ENCODE measurements at regions not wholly inside any gene's neighbourhood (a gene's known extent, or its start where the extent isn't known, plus 50 kb on each side); places are given as distances from the start of the nearest gene placed in this dataset.
A peak's percentile ranks its signal among the peaks of the same experiment; 100 is the strongest.
"Not testable (repeated sequence)": the region's sequence is repeated elsewhere in the genome, so short reads cannot be mapped to it uniquely, and the experiment has no call there.

DNA sequence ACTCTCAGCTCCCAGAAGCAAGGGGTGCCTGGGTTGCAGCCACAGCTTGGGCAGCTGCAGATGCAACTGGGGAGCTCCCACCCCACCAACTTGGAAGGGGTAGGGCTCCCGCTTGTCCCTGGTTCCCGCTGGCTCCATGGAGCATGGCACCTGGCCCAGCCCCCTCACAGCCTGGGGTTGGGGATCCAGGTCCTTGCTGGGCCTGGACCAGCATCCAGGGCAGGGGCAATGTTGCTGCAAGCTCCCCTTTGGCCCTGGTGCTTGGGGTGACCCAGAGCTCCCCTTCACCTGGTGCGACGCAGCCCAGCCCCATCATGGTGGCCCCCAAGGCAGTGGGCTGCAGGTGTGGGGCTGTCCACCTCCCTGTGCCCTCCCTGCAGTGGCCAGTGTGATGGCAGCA, 99.6 kb upstream of the FRMD4B start:
- DNase-seq (ENCODE audit: low read depth in 2 of 2), result no peak

DNA sequence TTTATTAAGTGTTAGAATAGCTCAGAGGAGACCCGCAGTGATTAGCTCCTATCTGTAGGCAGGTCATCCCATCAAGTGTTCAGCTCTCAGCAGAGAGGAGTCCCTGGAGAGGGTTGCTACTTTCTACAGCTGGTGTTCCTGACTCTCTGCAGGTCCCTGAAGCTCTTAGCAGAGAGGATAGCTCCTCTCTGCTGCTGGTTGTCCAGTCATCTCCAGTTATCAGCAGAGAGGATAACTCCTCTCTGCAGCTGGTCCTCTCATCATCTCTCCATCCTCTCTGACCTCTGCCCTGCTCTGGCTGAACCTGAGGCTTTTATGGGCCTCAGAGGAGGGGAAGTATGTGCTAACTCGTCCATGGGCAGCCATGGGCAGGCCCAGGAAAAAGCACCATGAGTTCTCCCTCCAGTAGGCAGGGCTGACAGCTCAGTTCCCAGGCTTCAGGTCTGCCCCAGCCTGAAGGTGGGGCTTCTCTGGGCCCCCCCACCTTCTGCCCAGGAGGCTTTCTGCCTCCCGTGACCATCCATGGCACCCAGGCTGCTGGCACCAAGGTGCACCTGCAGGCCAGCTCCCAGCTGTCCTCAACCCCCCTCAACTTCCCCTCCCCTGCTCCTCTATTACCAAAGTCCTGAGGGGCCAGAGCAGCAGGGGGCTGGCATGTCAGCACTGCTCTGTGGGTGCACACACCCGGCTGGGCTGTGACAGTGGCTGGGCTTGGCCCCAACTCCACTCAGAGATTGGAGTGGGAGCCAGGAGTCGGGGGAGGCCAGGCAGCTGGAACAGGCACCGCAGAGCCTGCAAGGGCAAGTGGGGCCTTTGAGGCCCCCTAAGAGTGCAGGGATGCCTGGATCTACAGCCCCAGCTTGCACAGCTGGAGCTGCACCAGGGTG, 98.9 kb upstream of the FRMD4B start:
- DNase-seq (ENCODE audit: low read depth in 2 of 2), result no peak

DNA sequence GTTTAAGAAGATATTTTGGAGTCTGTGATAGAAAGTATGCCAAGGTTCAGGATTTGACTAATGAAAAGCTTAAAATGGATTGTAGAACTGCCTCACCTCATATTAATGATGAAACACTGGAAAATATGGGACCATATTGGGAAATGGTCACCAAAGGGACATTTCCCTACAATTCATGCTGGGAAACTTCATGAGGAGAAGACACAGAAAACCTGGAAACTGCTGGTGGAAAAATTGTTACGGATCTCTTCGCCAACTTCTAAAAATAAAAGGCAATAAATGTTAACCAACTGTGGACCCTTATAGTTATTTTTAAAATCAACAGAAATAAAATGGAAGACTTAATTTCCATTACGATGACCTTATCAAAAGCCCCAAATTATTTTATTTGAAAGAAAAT, 97.6 kb upstream of the FRMD4B start:
- no peak for DNase-seq (ENCODE audit: low read depth in 2 of 2)

DNA sequence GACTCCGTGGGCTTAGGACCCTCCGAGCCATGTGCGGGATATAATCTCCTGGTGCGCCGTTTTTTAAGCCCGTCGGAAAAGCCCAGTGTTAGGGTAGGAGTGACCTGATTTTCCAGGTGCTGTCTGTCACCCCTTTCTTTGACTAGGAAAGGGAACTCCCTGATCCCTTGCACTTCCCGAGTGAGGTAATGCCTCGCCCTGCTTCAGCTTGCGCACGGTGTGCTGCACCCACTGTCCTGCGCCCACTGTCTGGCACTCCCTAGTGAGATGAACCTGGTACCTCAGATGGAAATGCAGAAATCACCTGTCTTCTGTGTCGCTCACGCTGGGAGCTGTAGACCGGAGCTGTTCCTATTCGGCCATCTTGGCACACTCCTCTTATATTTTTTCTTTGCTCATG, 95.1 kb upstream of the FRMD4B start:
- not testable (repeated sequence) for DNase-seq (ENCODE audit: low read depth in 2 of 2)

DNA sequence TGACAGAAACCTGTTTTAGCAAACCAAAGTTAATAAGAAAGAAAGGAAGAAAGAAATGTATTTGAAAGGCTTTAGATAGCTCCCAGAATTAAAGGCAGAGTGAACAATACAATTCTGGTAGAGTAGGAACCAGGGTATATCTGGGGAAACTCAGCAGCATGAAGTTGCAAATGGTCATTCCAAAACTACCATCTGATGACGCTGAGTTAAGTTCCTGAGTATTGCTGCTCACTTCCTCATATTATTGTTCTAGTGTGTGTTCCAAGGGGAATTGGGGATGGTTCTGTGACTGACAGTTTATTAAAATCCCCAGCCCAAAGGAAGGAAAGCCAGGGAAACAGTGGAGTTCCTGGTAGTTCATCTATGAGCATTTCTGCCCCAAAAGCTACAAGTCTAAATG, 88.3 kb upstream of the FRMD4B start:
- DNase-seq (ENCODE audit: low read depth in 2 of 2), result no peak

DNA sequence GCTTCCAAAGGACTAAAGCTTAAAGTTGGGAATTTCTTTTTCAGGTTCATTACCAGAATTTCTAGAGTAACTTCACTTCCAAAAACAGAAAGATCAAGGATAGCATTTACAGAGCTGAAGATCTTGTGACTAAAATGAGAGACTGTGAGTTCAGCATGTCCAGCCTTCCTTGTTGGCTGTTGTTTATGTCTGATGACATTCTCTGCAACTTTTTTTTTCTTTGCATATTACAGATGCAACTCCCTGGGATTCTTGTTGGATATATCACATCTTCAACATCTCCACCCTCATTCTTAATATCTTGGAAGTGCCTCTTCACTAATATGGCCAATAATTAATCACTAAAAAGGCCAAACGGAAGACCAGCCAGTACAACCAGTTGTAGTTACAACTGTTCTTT, 86.2 kb upstream of the FRMD4B start:
- DNase-seq (ENCODE audit: low read depth in 2 of 2), result no peak

DNA sequence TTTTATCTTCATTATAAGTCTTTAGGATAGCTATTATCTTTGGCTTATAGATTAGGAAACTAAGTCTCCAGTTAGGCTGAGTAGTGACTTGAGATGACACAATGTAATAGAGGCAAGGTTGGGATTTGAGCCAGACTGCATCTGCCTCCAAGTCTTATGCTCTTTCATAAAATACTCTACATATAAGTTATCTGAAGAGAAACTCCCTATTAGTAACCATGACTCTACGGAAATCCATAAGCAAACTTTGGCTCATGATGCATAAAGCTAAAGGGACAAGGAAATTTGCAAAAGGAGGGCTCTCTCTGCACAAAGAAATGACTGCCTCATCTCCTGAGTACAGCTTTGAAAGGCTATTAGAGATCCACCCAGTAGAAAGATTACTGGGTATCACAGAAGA, 77.6 kb upstream of the FRMD4B start:
- DNase-seq (ENCODE audit: low read depth in 2 of 2), result no peak

DNA sequence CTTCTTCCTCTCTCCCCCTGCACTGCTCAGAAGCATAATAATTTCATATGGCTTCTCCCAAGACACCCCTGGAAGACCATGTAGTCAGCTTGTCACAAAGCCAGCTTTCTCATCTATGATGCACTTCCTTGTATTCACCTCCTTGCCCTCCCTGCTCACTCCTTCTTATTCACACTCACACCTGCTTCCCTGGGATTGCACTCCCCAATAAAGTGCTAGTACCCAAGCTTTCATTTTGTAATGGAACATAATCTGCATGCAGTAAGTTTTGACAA, 76.9 kb upstream of the FRMD4B start:
- DNase-seq (ENCODE audit: low read depth in 2 of 2), result no peak

DNA sequence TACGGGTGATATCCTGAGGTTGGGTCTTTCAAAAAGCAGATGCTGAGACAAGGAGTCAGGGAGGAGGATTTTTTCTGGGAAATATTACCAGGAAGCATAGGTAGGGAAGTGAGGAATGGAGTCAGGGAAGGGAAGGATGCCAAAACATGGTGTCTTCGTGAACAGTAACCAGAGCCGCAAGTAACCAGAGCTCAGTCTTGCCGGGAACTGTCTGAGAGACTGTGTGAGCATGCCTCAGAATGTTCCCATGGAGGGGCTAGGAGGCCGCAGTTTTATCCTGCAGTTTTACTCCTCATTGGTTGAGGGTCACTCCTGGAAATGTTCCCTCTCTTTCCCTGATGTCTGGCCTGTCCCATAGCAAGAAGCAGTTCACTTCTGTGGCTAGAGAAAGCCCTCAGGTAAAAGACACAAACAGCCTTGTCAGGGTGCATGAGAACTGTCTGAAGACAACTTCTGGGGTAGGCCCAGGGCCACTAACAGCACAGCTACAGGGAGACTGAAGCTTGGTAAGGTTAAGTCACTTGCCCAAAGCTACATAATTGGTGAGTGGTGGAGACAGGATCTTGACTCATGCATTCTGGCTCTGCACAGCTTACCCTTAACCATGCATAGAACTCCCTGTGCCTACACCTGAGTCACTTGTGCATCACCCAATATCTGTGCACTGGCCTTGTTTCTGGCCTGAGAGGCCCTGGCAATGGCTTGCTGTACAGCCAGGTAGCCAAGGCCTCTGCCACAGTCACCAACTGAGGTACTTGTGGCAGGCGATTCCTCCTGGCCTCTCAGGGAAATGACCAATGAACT, 76.3 kb upstream of the FRMD4B start:
- DNase-seq (ENCODE audit: low read depth in 2 of 2), result no peak

DNA sequence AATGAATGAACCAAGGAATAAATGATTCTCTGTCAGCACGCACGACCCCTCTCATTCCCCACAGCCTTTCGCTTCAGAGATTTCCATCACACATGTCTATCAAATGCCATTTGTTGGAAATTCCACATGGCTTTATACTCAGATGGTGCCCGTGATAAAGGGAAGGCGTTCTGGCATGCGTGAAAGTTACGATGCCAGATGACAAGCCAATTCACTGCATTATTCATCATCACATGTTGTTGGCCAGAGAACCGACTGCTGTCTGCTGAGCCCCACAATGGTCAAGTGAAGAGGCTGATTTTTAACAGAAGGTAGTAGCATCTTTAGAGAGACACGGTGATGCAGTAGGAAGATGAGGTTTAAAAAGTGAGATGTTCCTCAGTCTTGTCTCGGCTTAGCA, 74.1 kb upstream of the FRMD4B start:
- no peak for DNase-seq (ENCODE audit: low read depth in 2 of 2)

DNA sequence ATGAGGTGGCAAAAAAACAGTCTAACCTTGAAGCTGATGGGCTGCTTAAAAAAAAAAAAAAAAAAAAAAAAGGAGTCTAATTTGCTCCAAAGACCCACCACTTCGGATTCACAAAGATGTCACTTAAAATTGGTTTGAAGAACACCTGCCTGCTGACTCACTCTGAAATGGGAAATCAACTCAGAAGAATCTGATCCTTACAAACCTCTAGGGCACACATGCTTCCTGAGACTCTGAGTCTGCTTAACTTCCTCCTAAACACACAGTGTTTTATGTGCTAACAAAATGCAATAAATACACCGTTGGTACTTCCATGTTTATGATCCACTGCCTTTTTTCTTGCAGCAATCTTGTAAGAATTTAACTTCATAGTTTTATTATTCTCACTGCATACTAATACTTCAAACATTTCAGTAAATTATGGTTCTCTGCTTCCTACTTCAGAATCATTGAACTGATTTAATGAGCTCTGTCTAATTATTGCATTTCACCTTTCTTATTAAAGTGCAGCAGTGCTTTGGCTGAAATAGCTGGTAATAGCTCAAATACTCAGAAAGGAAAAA, 73.0 kb upstream of the FRMD4B start:
- no peak for DNase-seq (ENCODE audit: low read depth in 2 of 2)

DNA sequence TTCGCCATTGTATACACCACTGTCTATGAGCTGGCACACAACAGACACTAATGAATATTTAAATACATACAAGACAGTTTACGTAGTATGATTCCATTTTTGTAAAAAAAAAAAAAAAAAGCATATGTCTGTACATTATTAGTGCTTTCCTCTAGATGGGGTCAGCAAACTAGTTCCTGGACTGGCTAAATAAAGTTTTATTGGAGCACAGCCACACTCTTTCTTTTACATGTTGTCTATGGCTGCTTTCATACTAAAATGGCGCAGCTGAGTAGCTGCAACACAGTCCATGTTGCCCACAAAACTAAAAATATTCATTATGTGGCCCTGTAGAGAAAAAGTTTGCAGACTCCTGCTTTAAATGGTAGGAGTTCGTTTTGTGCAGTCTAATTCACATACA, 70.7 kb upstream of the FRMD4B start:
- DNase-seq (ENCODE audit: low read depth in 2 of 2), result no peak

DNA sequence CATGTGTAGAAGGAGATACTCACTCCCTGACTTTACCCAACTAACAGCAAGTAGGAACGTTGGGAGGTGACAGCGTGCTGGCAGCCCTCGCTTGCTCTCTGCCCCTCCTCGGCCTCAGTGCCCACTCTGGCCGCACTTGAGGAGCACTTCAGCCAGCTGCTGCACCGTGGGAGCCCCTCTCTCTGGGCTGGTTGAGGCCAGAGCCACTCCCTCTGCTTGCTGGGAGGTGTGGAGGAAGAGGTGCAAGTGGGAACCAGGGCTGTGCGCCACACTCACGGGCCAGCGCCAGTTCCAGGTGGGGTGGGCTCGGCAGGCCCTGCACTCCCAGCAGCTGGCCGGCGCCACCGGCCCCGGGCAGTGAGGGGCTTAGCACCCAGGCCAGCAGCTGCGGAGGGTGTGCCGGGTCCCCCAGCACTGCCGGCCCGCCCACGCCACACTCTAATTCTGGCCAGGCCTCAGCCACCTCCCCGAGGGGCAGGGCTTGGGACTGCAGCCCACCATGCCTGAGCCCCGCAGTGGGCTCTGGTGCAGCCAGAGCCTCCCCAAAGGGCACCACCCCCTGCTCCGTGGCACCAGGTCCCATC, 68.4 kb upstream of the FRMD4B start:
- no peak for DNase-seq (ENCODE audit: low read depth in 2 of 2)

DNA sequence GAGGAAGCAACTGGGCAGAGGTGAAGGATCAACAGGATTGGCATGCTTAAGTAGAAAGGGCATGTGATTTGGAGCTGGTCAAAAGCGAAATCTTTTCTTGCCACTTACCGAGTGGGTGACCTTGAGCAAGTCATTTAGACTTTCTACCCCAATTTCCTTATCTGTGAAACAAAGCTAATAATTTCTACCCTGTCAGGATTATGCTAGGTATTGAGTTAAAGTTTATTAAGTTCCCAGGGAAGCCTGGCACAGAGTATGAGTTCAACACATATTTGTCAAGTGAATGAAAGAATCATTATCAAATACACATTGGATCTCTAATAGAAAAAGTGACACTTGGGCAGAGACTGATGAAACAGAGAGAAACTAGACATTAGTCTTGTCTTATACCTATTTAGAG, 66.4 kb upstream of the FRMD4B start:
- DNase-seq (ENCODE audit: low read depth in 2 of 2), result no peak

DNA sequence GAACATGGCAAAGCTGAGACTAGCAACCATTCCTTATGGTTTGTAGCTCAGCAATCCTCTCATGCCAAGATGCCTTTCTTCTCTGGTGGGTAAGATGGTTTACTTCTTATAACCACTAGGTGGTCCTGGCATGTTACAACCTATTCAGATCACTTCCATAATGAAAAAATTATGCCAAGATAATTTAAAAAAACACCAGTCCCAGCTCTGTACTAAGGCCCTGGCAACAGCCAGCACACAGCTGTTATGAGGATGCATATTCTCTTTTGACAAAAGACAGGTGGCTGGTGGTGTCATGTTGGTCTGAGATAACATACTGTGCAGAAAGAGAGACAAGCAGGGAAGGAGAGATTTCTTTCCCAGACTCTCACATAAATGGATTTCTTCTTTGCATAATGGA, 65.7 kb upstream of the FRMD4B start:
- DNase-seq (ENCODE audit: low read depth in 2 of 2), result no peak

DNA sequence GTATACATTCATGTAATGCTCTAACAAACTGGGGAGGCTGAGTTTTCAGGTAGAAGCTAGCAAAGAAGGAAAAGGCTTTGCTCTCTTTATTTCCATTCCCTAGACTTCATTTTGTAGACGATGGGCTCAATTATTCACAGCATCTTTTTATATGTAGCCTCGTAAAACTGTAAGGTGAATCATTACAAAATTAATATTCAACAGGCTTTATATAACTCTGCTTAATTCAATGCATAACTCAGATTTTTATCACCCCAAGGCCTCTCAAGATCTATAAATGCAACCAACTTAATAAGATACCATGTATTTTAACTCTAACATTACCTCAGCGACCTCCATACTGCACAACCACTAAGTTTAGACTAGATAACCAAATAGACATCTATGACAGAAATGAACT, 63.0 kb upstream of the FRMD4B start:
- no peak for DNase-seq (ENCODE audit: low read depth in 2 of 2)

DNA sequence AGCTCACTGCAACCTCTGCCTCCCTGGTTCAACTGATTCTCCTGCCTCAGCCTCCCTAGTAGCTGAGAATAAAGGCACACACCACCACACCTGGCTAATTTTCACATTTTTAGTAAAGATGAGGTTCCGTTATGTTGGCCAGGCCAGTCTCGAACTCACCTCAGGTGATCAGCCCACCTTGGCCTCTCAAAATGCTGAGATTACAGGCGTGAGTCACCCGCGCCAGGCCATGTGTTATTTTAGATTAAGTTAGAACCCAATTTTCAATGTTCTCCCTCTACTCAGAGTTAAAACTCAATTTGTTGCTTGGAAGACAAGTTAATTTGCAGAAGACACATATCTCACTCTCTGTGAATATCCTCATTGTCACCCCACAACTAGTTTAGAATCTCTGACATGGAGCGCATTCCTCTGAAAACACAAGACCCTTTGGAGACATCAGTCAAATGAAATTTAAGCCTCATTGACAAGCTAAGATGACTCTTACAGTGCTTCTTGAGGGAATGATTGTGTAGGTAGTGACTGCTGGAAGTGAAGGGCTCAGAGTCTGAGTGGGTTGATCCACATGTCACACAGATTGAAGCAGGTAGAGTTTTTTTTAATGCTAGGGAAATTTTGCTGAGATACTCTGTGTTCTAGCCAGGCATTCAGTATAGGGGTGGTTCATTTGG, 60.6 kb upstream of the FRMD4B start:
- no peak for DNase-seq (ENCODE audit: low read depth in 2 of 2)

DNA sequence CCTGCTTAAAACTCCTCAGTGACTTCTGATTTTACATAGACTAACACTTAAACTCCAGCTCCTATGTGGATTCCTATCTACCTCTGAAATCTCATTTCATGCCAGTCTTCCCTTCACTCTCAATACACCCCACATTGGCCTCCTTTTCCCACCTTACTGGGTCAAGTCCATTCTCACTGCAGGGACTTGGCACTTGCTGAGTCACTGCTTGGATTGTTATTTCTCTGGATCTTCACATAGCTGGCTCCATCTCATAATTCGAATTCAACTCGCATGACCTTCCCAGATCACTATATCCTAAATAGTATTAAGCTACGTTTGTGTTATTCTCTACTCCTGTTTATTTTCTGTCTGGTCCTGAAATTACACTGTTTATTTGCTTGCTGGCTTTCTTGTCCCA, 59.6 kb upstream of the FRMD4B start:
- DNase-seq (ENCODE audit: low read depth in 2 of 2), result no peak

DNA sequence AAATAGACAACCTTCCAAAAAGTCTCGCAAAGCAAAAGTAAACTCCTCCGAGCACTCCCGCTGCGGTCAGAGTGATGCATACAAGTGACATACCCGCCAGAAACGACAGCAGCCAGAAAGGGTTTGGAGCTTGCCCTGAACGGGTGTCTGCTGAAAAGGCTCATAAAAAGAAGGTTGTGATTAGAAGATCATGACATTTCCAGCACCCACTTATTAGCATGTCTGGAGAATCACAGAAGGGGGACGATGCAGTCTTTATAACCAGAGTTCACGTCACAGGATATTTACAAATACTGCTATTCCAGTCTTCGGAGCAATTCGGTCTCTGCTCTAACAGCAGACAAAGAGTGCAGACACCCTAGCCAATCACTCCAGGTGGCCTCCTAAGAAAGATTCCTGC, 59.1 kb upstream of the FRMD4B start:
- DNase-seq (ENCODE audit: low read depth in 2 of 2), result no peak

DNA sequence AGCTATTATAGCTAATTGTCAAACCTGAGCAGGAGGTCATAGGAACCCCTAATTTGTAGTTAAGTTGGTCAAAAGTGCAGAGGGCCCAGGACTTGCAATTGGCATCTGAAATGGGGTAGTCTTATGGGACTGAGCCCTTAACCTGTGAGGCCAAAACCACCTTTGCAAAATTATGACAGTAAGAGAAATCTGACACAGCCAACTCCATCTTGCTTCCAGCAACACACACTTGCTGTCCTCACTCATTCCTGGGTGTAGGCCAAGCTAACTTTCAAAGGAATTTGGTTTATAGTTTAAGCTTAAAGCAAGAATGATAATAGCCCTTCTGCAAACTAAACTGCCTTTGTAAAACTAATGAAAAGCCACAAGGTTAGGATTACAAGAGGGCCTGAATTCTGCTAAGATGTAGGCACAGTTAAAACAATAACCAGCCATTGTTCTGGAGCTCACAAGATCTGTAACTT, 57.6 kb upstream of the FRMD4B start:
- DNase-seq (ENCODE audit: low read depth in 2 of 2), result no peak

DNA sequence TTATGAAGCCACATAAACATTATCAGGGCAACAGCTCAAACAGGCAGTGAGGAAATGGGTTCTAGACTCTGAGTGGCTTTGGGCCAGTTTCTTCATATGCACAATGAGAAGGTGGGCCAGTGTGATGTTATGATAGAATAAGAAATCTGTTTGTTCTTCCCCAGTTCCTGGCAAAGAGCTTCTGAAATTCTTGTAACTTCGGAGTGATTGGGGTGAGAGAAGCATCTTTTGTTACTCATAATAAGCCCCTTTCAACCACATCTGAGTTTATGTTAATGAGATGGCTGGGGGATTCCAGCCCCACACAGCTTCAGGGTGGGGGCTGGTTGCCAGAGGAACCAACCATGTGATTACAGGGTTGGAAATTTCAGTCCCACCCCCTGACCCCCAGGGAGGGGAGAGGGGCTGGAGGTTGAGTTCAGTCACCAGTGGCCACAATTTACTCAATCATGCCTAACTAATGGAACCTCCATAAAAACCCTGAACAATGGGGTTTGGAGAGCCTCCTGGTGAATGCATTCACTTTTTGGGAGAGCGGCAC, 57.0 kb upstream of the FRMD4B start:
- DNase-seq (ENCODE audit: low read depth in 2 of 2), result peak in 1 of 2 donors; percentile 6

DNA sequence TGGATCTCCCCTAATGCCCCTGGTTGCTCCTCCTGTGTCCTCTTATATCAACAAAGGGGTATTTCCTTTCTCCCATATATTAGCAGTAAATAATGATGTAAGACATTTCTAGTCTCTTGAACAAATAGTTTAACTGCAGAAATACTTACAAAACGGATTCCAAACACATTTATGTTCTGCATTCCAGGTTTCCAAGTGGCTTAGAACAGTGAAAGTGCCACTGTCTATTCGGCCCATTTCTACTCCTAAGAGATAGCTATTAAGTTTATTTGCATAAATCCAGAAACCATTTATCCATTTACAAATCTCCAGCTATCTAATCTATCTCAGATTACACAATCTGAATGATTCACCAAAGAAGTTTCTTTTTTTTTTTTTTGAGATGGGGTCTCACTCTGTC, 55.8 kb upstream of the FRMD4B start:
- DNase-seq (ENCODE audit: low read depth in 2 of 2), result no peak

Measured in stimulated activated CD4-positive, alpha-beta T cell treated with anti-CD3 and anti-CD28 coated beads, Interleukin-1b, Interleukin-23, amount 100 ng/mL, for 4 hours (primary cell).